ENCODE measurements at regions not wholly inside any gene's neighbourhood (a gene's known extent, or its start where the extent isn't known, plus 50 kb on each side); places are given as distances from the start of the nearest gene placed in this dataset.

DNA sequence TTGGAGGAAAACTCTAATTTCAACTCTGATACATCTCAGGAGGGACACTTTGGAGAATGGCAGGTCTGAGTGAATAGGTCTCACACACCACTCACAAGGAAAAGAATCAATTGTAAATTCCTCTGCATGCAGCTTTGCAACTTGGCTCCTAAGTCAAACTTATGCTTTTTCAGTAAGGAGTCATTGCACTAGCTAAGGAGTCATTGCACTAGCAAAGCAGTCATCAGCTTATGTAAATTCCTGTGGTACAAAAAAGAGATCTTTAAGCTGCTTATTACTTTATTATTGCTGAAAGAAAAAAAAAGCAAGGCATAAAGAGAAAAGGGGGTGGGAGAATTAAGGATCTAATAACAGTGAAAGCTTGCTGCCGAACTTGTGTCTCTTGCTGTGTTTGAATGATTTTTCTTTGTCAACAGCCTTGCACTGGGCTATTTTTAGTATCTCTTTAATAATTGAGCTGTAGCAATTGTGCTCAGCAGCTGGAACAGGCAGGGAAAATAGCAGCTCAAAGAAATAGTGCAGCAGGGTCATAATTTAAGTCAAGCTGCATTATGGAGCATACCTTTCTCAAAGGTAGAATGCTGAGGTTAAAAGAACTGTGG, 154.3 kb upstream of the ARPP21 start:
- DNase-seq (ENCODE audit: low spot score) = no peak

DNA sequence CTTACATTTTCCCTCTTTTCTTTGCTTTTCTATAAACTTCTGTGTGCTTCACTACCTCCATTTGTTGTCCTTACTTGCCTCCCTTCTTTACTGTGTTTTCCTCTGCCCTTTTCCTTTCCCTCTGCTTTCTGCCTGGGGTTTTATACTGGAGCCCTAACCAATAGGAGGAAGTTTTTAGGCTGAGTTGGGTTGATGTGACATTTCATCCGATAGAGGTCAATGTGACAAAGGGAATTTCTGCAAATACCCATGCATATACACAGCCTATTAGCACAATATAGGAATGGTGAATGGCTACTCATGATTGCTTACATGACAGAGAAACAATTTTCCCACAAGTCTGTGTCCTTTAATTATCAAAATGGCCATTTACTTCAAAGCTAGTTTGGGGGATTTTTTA, 153.0 kb upstream of the ARPP21 start:
- DNase-seq (ENCODE audit: low spot score) = no peak

DNA sequence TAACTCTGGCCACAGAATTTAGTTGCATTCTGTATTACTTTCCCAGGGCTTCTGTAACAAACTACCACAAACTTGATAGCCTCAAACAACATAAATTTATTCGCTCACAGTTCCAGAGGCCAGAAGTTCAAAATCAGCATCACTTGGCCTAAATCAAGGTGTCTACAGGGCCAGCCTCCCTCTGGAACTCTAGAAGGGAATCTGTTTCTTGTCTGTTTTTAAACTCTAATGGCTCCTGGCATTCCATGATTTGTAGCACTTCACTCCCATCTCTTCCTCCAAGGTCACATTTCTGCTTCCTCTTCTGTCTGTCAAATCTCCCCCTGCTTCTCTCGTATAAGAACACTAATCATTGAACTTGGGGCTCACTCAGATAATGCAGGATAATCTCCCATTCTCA, 151.9 kb upstream of the ARPP21 start:
- no peak for DNase-seq (ENCODE audit: low spot score)

DNA sequence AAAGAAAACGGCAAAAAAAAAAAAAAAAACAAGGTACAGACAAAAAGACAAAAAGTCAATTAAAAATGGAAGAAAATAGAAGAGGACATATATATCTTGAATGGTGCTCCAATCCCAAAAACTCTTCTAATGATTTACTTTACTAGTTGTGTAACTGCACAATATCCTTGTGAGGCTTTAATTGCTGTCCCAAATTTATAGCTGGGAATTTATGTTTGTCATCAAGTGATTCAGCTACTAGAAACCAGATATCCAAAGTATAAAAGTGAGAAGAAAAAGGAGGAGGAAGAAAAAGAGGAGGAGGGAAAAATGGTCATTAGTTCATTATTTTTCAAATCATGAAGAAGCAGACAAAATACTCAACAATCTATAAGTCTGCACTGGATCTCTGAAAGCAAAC, 150.8 kb upstream of the ARPP21 start:
- no peak for DNase-seq (ENCODE audit: low spot score)

DNA sequence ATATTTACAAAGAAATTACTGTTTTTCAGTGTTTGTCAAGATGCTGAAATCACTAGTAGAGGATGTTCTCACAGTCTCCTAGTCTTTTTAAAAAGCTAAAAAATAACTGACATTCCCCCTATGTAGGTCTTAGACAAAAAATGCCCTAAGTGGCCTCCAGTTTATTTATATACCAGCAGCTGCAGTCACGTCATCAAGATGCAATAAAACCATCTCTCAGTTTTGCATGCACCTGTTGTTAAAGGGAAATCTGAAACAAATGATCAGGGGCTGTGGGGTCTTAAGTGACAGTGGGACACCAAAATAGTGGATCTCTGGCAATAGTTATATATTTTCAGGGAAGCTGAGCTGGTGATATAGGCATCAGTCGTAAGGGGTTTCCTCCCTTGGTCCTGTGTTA, 146.5 kb upstream of the ARPP21 start:
- DNase-seq (ENCODE audit: low spot score) = no peak

DNA sequence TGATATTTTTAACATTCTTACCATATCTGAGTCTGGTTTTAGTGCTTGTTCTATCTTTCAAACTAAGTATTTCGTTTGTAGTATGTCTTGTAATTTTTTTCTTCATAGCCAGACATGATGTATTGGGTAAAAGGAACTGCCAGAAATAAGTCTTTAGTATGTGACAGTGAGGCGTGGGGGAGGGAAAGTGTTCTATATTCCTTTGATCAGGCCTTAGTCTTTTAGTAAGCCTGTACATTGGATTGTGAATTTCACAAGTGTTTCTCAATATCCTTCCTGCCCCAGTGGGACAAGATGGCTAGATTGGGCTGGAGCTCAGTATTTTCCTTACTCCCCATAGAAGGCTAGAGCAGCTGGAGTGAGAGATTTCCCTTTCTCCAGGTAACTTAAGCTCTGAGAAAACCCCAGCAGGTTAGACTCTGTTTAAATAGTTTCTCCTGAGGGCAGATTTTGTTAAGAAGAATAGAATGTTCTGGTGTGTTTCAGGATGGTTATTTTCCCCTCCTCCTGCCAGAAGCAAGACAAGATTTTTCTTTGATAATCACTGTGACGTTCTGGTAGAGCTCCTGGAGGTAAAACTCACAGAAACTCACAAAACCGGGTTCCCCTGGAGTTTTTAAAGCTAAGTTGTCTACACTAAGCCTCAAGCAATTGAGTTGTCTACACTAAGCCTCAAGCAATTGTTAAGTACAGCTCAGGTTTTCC, 140.7 kb upstream of the ARPP21 start:
- peak; percentile 24 for DNase-seq (ENCODE audit: low spot score)

DNA sequence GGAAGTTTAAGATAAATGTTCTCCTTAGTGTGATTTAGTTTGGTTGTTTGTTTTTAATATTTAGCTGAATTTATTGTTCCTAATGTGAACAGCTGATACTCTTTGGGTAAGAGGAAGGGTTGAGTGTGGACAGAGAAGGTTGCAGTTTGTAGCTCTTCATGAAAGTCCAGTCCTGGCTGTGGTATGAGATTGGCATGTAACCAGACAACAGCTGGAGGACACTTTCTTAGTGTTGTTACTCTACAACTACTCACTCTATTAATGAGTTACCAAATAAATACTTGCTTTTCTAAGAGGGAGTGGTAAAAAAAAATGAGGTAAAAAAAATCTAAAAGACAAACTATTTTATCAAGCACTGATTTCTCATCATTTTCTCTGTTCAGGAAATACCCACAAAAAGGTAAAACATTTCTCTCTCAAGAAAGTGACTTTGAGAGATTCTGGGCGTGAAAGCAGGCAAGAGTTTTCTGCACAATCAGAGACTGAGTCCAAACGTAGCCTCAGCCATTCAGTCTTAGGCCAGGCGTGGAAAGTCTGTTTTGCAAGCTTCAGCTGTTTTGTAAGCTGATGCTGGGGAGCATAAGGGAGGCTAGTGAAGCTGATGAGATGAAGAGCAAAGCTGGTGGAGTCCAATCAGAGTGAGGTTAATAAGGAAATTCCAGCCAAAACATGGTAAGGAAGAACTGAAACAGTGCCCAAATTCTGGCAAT, 138.5 kb upstream of the ARPP21 start:
- DNase-seq (ENCODE audit: low spot score) = no peak

DNA sequence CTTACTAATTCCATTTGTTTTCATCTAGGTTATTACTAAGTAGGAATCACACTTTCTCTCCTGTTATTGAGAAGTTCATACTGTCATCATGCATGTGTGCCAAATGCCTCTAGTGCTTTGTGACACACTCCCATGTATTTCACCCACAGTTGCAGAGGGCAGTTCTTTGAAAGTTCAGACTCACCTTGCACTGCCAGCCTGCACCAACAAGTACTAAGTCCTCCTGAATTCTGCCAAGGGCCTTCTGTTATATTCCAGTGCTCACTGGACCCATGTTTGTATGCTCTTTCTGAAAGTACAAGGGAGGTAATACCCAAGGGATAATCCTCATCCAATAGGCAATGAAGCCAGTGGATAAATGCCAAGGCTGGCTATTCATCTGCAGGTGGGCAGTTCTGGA, 136.6 kb upstream of the ARPP21 start:
- no peak for DNase-seq (ENCODE audit: low spot score)

DNA sequence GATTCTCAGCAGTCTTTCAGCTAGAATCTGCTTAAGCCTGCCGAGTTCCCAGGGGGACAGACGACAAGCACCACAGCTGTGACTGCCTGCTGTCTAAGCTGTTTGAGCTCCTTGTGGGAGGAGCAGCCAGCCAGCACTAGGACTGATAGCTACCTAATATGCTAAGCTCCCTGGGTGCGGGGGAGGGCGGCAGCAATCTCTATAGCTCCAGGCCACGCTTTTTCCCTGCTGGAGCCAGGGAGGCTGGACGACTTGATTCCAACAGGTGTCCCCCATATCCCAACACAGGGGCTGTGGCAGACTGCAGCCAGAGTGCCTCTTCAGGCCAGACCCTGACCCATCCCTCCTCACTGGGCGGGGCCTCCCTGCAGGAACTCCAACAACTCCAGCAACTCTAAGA, 134.1 kb upstream of the ARPP21 start:
- DNase-seq (ENCODE audit: low spot score) = no peak

DNA sequence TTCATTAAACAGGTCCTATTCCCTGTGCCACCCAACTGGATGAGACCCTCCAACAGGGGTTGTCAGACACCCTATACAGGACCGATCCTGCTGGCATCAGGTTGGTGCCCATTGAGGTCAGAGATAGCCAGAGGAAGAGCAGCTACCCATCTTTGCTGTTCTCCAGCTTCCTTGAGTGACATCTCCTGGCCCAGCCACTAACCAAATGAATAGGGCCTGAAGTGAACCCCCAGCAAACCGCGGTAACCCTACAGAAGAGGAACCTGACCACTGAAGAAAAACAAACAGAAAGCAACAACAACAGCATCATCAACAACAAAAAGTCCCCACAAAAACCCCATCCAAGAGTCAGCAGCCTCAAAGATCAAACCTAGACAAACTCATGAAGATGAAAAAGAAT, 133.6 kb upstream of the ARPP21 start:
- DNase-seq (ENCODE audit: low spot score) = no peak

DNA sequence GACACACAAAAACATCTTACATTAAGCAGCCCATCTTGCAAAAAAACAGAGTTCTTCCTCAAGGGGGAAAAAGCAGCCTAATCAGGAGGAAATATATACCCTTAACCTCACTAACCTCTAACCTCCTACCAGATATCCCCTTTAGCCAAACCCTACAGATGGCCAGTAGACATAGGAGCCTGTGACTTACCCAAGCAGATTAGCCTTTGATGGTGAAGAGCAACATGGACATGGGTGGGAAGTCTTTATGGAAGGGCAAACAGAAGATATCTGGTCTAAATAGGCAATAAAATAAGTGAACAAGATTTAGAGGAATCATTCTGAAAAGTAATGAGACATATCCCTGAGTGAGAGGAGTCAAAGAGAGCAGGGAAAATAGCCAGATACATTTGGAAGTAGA, 119.4 kb upstream of the ARPP21 start:
- DNase-seq (ENCODE audit: low spot score) = no peak

DNA sequence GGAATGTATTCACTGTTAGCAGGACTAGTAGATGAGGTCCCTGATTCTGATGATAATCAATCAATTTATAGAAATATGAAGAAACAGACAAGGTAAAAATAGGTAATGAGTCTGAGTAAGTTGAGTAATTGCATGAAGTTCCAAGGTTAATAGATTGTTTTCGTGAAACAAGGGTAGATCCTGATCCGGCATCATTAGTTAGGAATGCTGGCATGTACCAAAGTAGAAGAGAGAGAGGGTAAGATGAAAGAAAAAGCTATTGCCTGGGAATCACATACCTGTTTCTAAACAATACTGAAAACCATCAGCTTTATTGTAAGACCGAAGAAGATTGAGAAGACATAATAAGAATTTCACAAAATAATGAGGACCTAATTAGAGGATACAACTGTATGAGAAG, 118.1 kb upstream of the ARPP21 start:
- DNase-seq (ENCODE audit: low spot score) = no peak

DNA sequence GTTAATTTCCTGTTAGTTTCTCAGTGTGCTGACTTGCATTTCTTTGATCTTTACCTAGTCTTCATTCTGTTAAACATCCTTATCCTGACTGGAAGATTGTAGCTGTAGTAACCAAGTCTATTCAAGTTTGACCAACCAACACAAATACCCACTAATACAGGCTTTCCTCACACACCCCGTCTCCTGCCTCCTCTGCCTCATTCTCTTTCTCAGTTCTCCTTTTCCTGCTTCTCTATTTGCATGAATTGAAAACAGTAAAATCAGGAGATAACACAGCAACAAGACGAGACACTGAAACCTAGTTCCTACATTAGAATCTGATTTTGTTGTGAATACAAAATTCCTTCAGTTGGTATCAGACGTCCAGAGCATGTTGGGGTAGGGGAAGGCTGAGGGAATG, 116.9 kb upstream of the ARPP21 start:
- no peak for DNase-seq (ENCODE audit: low spot score)

DNA sequence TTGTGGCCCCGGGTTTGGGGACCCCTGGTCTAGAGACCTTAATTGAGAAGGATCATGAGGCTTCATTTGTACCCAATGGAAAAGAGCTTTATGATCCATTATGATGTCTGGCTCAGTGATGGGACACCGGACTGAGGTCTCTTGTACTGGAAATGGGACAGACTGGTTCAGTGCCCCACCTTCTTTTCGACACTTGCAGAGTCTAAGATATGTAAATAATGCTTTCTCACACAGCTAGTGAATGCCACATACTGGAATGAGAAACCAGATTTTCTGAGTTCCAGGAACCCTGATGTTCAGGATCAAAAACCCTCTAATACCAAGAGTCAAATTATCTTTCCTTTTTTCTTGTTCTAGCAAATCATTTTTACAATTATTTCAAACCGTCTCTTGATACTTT, 116.3 kb upstream of the ARPP21 start:
- DNase-seq (ENCODE audit: low spot score) = no peak

DNA sequence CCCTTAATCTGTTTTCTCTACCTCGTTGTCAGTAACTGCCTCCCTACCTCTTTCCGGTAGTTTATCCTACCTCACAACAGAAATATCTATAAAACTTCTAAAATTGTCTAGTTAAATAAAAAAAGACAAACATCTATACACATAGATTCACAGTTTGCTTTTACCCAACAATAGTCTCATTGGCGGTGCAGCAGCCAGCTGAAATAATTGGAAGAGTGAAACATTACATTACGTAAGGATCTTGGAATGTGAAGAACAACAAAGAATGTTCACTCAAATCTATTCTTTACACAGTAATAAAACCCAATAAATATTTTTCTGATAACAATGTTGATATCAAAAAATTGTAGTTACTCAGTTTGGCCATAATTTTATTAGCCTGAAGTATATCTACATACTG, 115.5 kb upstream of the ARPP21 start:
- DNase-seq (ENCODE audit: low spot score) = no peak

DNA sequence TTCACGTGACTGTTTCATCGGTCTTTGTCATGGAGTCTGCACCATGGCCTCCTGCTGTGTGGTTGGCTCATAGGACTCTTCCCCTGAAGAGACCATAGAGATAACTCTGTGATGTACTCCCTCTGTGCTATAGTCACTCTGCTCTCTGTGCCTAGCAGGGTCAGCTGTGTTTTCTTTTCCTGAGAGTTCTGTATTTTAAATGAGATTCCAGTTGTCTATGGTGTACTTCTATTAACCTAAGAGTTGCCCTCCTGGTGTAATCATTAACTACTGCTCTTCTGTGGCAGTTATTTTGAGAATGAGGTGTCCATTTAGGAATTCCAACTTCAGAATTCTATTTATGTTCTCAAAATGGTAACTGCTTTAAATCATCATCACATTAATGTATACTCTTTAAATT, 114.5 kb upstream of the ARPP21 start:
- DNase-seq (ENCODE audit: low spot score) = no peak

DNA sequence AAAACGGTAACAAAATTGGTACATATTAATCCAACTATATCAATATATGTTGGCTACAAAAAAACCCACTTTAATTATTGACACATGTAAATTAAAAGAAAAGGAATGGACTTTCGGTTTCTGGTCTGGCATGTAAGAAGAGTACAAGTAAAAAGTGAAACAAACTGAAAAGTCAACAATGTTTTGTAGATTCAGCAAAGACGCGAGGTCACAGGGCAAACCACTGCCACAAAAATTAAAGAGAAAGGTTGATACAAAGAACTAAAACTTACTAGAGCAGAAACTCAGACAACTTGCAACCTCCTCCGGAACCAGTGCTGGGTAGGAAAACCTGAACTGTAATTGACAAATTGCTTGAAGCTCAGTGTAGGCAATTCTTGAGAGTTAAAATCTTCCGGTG, 110.6 kb upstream of the ARPP21 start:
- no peak for DNase-seq (ENCODE audit: low spot score)

DNA sequence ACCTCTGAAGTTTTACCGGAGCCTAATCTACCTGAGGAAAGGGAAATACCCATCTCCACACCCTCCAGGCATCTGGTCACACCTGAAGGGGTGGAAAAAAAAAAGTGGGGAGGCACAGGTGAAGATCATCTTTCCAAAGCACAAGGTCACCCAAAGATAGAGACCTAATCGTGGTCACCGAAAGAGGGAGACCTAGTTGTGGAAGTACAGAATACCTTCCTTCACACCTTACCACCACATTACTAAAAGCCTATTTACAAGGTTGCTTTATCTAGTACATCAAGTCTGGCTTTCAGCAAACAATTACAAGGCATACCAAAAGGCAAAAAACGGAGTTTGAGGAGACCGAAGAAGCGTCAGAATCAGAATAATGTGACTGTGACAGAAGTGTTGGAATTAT, 110.0 kb upstream of the ARPP21 start:
- DNase-seq (ENCODE audit: low spot score) = no peak

DNA sequence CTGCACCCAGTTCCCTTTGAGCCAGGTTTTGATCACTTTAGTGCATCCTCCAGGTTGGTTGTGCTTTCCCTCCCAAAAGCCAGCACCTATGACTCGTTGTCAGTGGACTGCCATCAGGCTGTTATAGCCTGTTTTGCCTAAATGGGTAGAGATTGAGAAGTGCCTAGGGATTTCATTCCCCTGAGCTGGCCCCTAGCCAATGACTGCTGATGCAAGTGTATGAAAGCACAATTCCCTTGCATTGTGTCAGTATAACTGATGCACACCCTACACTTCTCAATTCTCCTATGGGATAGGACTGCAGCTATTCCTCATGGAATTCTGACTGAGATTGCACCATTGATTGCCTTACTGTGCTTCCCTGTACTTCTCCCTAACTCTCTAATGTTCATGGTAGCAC, 102.1 kb upstream of the ARPP21 start:
- no peak for DNase-seq (ENCODE audit: low spot score)

DNA sequence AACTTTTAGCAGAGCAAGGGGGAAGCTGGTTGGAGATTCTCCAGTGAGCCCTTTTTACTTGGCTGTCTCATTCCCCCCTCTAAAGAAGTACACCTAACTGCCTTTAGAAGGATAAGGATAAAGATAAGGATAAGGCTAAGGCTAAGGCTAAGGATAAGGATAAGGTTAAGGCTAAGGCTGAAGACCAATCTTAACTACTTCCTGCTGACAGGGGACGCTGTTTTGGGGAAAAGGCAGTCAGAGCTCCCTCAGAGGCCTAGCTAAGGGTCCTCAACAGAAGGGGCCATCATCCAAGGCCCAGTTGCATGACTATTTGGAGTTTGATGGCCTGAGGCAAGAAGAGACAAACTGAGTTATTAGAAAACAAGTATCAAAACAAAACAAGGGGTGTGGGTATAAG, 94.3 kb upstream of the ARPP21 start:
- DNase-seq (ENCODE audit: low spot score) = no peak

DNA sequence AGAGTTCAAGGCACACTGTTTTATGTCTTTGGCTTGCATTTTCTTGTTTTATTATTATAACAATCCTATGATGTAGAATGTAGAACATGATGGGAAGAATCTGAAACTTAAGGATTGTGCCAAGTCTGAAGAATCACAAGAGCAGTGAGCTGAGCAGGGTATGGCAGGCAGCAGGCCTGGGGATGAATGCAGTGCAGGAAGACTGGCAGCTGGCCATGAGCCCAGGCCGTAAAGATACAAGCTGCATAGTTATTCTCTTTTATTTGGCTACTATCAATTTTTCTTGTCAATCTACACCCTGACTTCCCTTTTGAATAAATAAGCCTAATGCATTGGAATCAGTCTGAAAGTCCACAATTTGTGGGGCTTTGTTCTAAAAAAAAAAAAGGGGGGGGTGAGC, 89.6 kb upstream of the ARPP21 start:
- DNase-seq (ENCODE audit: low spot score) = peak; percentile 43

DNA sequence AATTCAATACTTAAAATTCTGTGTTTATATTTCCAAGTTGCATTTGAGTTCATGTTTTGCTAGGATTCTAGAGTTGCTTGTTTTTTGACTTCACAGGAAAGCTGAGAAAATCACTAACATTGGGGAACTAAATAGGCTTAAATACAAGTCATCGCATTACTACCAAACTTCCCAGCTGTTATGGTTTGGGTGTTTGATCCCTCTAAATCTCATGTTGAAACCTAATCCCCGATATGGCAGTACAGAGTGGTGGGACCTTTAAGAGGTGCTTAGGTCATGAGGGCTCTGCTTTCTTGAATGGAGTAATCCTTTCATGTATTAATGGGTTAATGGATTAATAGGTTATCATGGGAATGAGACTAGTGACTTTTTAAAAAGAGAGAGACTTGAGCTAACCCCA, 77.2 kb upstream of the ARPP21 start:
- DNase-seq (ENCODE audit: low spot score) = no peak

DNA sequence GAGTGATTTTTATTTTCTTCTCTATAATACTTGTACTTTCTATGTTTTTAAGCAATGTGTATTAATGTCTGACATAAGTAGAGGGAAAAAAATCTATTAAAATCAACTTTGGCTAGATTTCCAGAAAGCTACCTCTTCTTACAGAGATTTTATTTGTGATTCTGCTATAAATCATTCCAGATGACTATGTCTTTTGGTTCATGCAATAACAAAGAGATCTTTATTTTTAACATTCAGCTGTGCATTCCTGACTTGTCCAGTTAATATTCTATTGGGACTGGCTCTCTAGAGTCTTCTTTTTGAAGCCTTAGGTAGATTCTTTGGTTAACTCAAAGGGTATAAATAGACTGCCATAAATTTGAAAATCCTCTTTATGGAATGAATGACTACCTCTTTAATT, 74.3 kb upstream of the ARPP21 start:
- DNase-seq (ENCODE audit: low spot score) = no peak

Data from umbilical cord (tissue), 1 donor.